HepG2 (cell line): ENCODE measurements at regions not wholly inside any gene's neighbourhood (a gene's known extent, or its start where the extent isn't known, plus 50 kb on each side); places are given as distances from the start of the nearest gene placed in this dataset.
A peak's percentile ranks its signal among the peaks of the same experiment; 100 is the strongest.

Source experiments
- ERF ChIP-seq: IDR thresholded peaks from 2 replicates; pipeline ENCODE4 v1.6.1; 2018; ENCODE audit warnings: missing biosample characterization, missing genetic modification reagents
- GATAD2A ChIP-seq: IDR thresholded peaks from 2 replicates; pipeline ENCODE4 v1.6.1; 2016
- KMT2A ChIP-seq: sonication (generic); formaldehyde crosslinking; IDR thresholded peaks from 2 replicates; pipeline ENCODE4 v1.4.0; 2020; ENCODE audit warnings: missing genetic modification reagents
- LCORL ChIP-seq, 2 experiments: fragments of 450-650 bp in 1 of 2; sonication (generic) in 1 of 2; formaldehyde crosslinking in 1 of 2; IDR thresholded peaks; 2 replicates each; pipeline versions ENCODE4 v1.5.0 to v1.6.1; 2017 to 2020; ENCODE audit warnings: antibody characterized with exemption in 1 of 2, missing genetic modification reagents in 1 of 2
- MXD3 ChIP-seq: IDR thresholded peaks from 2 replicates; pipeline ENCODE4 v1.6.1; 2016; ENCODE audit warnings: mild to moderate bottlenecking, missing biosample characterization, missing genetic modification reagents
- NFYB ChIP-seq: sonication (generic); formaldehyde crosslinking; IDR thresholded peaks from 2 replicates; pipeline ENCODE4 v1.4.0; 2020; ENCODE audit warnings: missing genetic modification reagents
- PRMT3 ChIP-seq: sonication (generic); formaldehyde crosslinking; IDR thresholded peaks from 2 replicates; pipeline ENCODE4 v1.8.1; 2022; ENCODE audit warnings: low read depth, mild to moderate bottlenecking, moderate library complexity, missing genetic modification reagents, borderline replicate concordance
- PRPF4 ChIP-seq: fragments of 200-400 bp; formaldehyde crosslinking; IDR thresholded peaks from 2 replicates; pipeline ENCODE4 v1.6.1; 2016; ENCODE audit warnings: low read length, low read depth; ENCODE audit not compliant: poor library complexity, severe bottlenecking
- SP1 ChIP-seq, 2 experiments: fragments of 450-650 bp in 1 of 2; sonication (generic) in 1 of 2; formaldehyde crosslinking in 1 of 2; IDR thresholded peaks; 2 replicates each; pipeline versions ENCODE4 v1.4.0 to v1.6.1; 2016 to 2020; ENCODE audit warnings: missing genetic modification reagents in 1 of 2
- TFE3 ChIP-seq: IDR thresholded peaks from 2 replicates; pipeline ENCODE4 v1.6.1; 2016
- TP53 ChIP-seq: sonication (generic); formaldehyde crosslinking; conservative IDR thresholded peaks from 2 replicates; pipeline ENCODE4 v1.4.0; 2020; ENCODE audit warnings: missing genetic modification reagents
- XRCC5 ChIP-seq: fragments of 200-400 bp; formaldehyde crosslinking; optimal IDR thresholded peaks from 2 replicates; pipeline ENCODE3; 2017; ENCODE audit warnings: mild to moderate bottlenecking, low read length
- ZBTB40 ChIP-seq, 2 experiments: fragments of 450-650 bp in 1 of 2; sonication (generic) in 1 of 2; formaldehyde crosslinking in 1 of 2; IDR thresholded peaks; 2 replicates each; pipeline versions ENCODE4 v1.6.1 to v1.8.0; 2016 to 2022; ENCODE audit warnings: antibody characterized with exemption in 1 of 2, mild to moderate bottlenecking in 1 of 2, missing genetic modification reagents in 1 of 2
- ZNF10 ChIP-seq: sonication (generic); formaldehyde crosslinking; IDR thresholded peaks from 2 replicates; pipeline ENCODE4 v1.4.0; 2020; ENCODE audit warnings: mild to moderate bottlenecking, low read depth, missing genetic modification reagents, borderline replicate concordance
- ZNF224 ChIP-seq: sonication (generic); formaldehyde crosslinking; IDR thresholded peaks from 2 replicates; pipeline ENCODE4 v1.5.0; 2020; ENCODE audit warnings: mild to moderate bottlenecking, missing genetic modification reagents
- ZNF335 ChIP-seq: sonication (generic); formaldehyde crosslinking; IDR thresholded peaks from 2 replicates; pipeline ENCODE4 v1.4.0; 2020; ENCODE audit warnings: missing genetic modification reagents
- ZNF343 ChIP-seq: sonication (generic); formaldehyde crosslinking; IDR thresholded peaks from 2 replicates; pipeline ENCODE4 v1.4.0; 2020; ENCODE audit warnings: mild to moderate bottlenecking, missing genetic modification reagents
- ZNF432 ChIP-seq: sonication (generic); formaldehyde crosslinking; IDR thresholded peaks from 2 replicates; pipeline ENCODE4 v1.5.0; 2020; ENCODE audit warnings: missing genetic modification reagents, mild to moderate bottlenecking, borderline replicate concordance
- ZNF773 ChIP-seq: sonication (generic); formaldehyde crosslinking; IDR thresholded peaks from 2 replicates; pipeline ENCODE4 v1.4.0; 2020; ENCODE audit warnings: missing genetic modification reagents, borderline replicate concordance

- peak; percentile 71 for TF ChIP-seq GATAD2A (CRISPR knock-in tag)
- TF ChIP-seq TP53, result peak; percentile 66; the same call in 1 of the 2 replicates
- peak; percentile 54; the same call in 1 of the 2 replicates for TF ChIP-seq KMT2A
- TF ChIP-seq LCORL (IDR thresholded peaks at IDR 0.05), result no peak
- TF ChIP-seq LCORL (CRISPR knock-in tag; IDR thresholded peaks at IDR 0.05), result 0 out of 2 replicates have a peak, but pooled peaks have one; percentile 67
- TF ChIP-seq PRMT3 (CRISPR knock-in tag), result no peak
- no peak for TF ChIP-seq SP1 (IDR thresholded peaks at IDR 0.05)
- peak; percentile 69 for TF ChIP-seq SP1 (CRISPR knock-in tag; IDR thresholded peaks at IDR 0.05)
- 0 out of 2 replicates have a peak, but pooled peaks have one; percentile 57 for TF ChIP-seq TFE3 (CRISPR knock-in tag)
- no peak for TF ChIP-seq ZBTB40 (IDR thresholded peaks at IDR 0.05)
- peak; percentile 55; the same call in 1 of the 2 replicates for TF ChIP-seq ZBTB40 (CRISPR knock-in tag; IDR thresholded peaks at IDR 0.05)
- TF ChIP-seq PRPF4, result no peak
- TF ChIP-seq ZNF10 (CRISPR knock-in tag), result no peak
- TF ChIP-seq ZNF335 (CRISPR knock-in tag), result 0 out of 2 replicates have a peak, but pooled peaks have one; percentile 29
- peak; percentile 30; the same call in 1 of the 2 replicates for TF ChIP-seq NFYB (CRISPR knock-in tag)
- TF ChIP-seq ZNF343 (CRISPR knock-in tag), result no peak
- peak; percentile 82; the same call in 1 of the 2 replicates for TF ChIP-seq ERF (CRISPR knock-in tag)
- 0 out of 2 replicates have a peak, but pooled peaks have one; percentile 21 for TF ChIP-seq ZNF224 (CRISPR knock-in tag)
- TF ChIP-seq MXD3, result peak; percentile 53; the same call in 1 of the 2 replicates
- no peak for TF ChIP-seq ZNF432 (CRISPR knock-in tag)
- peak; percentile 96 for TF ChIP-seq XRCC5
- TF ChIP-seq ZNF773 (CRISPR knock-in tag), result peak; percentile 54; the same call in 1 of the 2 replicates
Measured at GRCh38 chr6:112879920-112880413, 532.8 kb downstream of the RFPL4B start (continued).
